ENCODE measurements at regions not wholly inside any gene's neighbourhood (a gene's known extent, or its start where the extent isn't known, plus 50 kb on each side); places are given as distances from the start of the nearest gene placed in this dataset.

GRCh38 chr10:2733278-2733963, 333.9 kb upstream of the PFKP start:
- no peaks in the 10 kb centered on the region for H3K36me3 Mint-ChIP-seq (ENCODE audit: insufficient read depth in 1 of 3, low read depth in 3 of 3)
- Histone ChIP-seq H3K23ac (ENCODE audit: insufficient read length, low read depth, low read length) (no peak overlapping the region), H4K20me1 (ENCODE audit: control insufficient read depth, insufficient read depth, insufficient read length) (no peaks in the 10 kb centered on the region), H4K8ac (replicated peaks; ENCODE audit: insufficient read length, low read depth, low read length) (no peak overlapping the region), H3K27me3 (ENCODE audit: insufficient read depth, low read length) (no peaks in the 10 kb centered on the region), H3K23me2 (ENCODE audit: insufficient read length, low read depth, low read length, poor library complexity, severe bottlenecking) (no peaks in the 10 kb centered on the region), H4K91ac (ENCODE audit: insufficient read length, low read depth, low read length) (no peak overlapping the region), H3K4ac (ENCODE audit: low read depth, low read length) (no peak overlapping the region), H3K4me2 (ENCODE audit: insufficient read depth, insufficient read length, low read length) (no peak overlapping the region), H3K18ac (ENCODE audit: insufficient read length, low read depth, low read length) (no peak overlapping the region), H2AK5ac (ENCODE audit: insufficient read length, low read length) (no peak overlapping the region), H3K56ac (ENCODE audit: insufficient read length, low read depth, low read length) (no peak overlapping the region), H3K4me1 (ENCODE audit: insufficient read depth, low read length) (peaks cover 1% of the 10 kb centered on the region; the same call in 1 of the 2 replicates), H2BK12ac (ENCODE audit: insufficient read length, low read depth, low read length) (no peak overlapping the region), H3T11ph (ENCODE audit: low read length) (no peak overlapping the region), H2BK5ac (ENCODE audit: insufficient read length, low read length) (no peak overlapping the region), H2BK120ac (ENCODE audit: low read depth, low read length, poor library complexity, severe bottlenecking) (no peak overlapping the region), H3K9ac (ENCODE audit: extremely low read depth, insufficient read length, low read length) (no peak overlapping the region), H3K79me1 (ENCODE audit: insufficient read depth, low read depth, low read length, poor library complexity, severe bottlenecking) (no peaks in the 10 kb centered on the region), H3K14ac (ENCODE audit: insufficient read depth, low read length) (no peak overlapping the region), H4K5ac (ENCODE audit: insufficient read length, low read depth, low read length) (no peak overlapping the region), H3K9me3 (ENCODE audit: control insufficient read depth, low read depth, low read length) (no peaks in the 10 kb centered on the region), H2AFZ (ENCODE audit: low read length) (no peak overlapping the region), H3K27ac (ENCODE audit: insufficient read length, low read depth, low read length) (no peak overlapping the region), H2BK15ac (ENCODE audit: low read depth, low read length) (no peak overlapping the region), H3K79me2 (ENCODE audit: insufficient read depth, low read length) (no peaks in the 10 kb centered on the region), H2BK20ac (ENCODE audit: low read depth, low read length, poor library complexity, severe bottlenecking) (no peak overlapping the region)
- DNase-seq: no peak
- peaks cover under 1 to 1% of the 10 kb centered on the region in 2 experiments for H3K4me1 Mint-ChIP-seq
- H3K27me3 Mint-ChIP-seq (ENCODE audit: low read depth): peaks cover 2% of the 10 kb centered on the region; the same call in 1 of the 2 replicates
- H3K27ac Mint-ChIP-seq: no peak overlapping the region
- H3K9me3 Mint-ChIP-seq: peaks cover 0 to 3% of the 10 kb centered on the region in 2 experiments; a peak in 1 of 5 replicates
- no CpG with 5 or more reads among the region's 25 CpGs for WGBS (ENCODE audit: extremely low coverage, insufficient read length, low lambda C conversion rate)
- no peak overlapping the region for H3K4me3 Mint-ChIP-seq
- TF ChIP-seq, protein P1, sequence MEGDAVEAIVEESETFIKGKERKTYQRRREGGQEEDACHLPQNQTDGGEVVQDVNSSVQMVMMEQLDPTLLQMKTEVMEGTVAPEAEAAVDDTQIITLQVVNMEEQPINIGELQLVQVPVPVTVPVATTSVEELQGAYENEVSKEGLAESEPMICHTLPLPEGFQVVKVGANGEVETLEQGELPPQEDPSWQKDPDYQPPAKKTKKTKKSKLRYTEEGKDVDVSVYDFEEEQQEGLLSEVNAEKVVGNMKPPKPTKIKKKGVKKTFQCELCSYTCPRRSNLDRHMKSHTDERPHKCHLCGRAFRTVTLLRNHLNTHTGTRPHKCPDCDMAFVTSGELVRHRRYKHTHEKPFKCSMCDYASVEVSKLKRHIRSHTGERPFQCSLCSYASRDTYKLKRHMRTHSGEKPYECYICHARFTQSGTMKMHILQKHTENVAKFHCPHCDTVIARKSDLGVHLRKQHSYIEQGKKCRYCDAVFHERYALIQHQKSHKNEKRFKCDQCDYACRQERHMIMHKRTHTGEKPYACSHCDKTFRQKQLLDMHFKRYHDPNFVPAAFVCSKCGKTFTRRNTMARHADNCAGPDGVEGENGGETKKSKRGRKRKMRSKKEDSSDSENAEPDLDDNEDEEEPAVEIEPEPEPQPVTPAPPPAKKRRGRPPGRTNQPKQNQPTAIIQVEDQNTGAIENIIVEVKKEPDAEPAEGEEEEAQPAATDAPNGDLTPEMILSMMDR (conservative IDR thresholded peaks at IDR 0.05): no peak
